NCI-H526 (cell line): ENCODE measurements at regions not wholly inside any gene's neighbourhood (a gene's known extent, or its start where the extent isn't known, plus 50 kb on each side); places are given as distances from the start of the nearest gene placed in this dataset.
"Not testable (repeated sequence)": the region's sequence is repeated elsewhere in the genome, so short reads cannot be mapped to it uniquely, and the experiment has no call there.

Experiments used
- DNase-seq, 2 experiments: peaks; one replicate each; lab custom pipeline; 2025; lab: John Stamatoyannopoulos, UW

- no peak for DNase-seq
Observed at GRCh38 chr22:27311698-27312550, 489.6 kb downstream of the MN1 start.

DNA sequence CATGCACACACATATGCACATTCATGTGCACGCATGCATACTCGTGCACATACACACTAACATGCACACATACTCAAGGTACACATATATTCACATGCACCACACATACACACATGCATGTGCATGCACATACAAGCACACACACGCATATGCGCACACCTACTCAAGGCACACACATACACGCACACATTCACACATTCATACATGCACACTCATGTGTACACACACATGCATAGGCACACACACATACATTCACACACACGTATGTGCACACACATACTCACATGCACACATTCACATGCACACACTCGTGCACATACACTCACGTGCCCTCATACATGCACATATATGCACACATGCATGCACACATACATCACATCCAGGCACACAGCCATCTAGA, 489.0 kb downstream of the MN1 start:
- DNase-seq, result no peak

DNA sequence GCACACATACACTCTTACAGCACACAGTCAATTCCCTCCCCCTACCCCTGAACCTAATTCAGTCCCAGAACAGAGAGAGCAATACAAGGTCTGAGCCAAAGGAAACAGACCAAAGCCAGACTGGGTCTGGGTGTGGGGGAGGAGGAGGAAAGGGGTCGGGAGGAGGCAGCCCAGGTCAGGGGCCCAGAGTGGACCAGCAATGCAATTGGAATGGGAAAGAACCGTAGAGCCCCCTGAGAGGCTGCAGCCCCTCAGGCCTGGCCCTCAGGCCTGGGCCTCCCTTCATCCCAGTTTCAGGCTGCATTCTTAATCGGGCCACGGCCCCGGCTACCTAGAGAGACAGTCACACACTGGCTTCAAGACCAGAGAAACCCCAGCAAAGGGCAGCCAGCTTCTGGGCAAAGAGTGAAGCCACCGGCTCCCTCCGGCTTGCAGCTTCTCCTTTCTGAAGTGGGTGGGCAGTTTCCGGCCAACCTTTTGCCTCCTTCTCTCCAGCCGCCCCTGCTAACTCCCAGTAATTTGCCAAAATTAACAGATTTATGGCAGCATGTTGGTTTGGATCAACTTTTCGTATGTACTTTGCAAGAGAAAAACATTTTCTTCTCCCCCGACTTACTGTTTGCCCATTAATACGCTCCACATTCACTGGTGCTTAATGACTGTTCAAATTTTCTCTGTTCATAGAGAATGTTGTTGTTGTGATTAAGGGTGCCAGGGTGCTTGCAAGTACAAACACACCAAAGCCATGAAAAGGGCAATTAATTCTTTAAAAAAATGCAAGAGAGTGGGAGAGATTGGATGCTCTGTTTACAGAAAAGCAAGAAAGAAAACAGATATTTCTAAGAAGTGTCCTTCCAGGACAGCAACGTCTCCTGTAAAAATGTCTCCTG, 488.3 kb downstream of the MN1 start:
- no peak for DNase-seq

DNA sequence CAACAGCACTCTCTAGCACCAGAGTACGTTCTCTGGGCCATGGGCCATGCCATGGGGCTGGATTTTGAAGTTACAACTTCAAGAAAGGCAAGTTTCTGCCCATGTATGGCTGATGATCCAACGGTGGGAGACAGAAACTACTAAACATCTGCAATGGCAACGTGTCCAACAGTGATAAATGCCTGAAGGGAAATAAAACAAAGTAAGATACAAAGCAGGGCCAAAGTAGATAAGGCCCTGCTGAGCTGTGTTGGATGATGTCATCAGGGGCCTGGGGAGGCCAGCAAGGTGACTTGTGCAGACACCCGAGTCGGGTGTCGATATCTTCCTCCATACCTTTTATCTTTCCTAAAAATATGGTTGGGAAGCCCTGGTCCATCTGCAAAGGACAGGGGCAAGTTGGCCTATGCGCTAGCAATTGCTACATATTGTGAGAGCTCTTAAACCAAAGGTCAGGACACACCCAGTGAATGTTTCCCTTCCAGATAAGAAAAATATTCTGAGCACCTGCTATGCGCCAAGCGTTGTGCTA, 487.2 kb downstream of the MN1 start:
- no peak for DNase-seq

GRCh38 chr22:27315833-27316232, 485.7 kb downstream of the MN1 start:
- no peak for DNase-seq

DNA sequence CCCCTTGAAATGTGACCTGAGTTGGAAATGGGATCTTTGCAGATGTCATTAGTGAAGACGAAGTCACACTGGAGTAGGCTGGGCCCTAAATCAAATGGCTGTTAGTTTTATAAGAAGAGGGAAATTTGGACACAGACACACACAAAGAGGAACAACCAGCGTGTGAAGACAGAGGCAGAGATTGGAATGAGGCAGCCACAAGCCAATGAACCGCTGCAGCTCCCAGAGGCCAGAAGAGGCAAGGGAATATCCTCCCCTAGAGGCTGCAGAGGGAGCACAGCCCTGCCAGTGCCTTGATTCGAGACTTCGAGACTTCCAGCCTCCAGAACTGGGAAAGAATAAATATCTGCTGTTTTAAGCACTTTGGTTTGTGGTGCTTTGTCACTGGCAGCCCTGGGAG, 484.5 kb downstream of the MN1 start:
- peak in 1 of 2 experiments; percentile 7 for DNase-seq

- no peak for DNase-seq
Observed at GRCh38 chr22:27317971-27318428, 483.6 kb downstream of the MN1 start.

GRCh38 chr22:27318516-27318915, 483.0 kb downstream of the MN1 start:
- peak; percentile 62 to 71 for DNase-seq

GRCh38 chr22:27323661-27324060, 477.9 kb downstream of the MN1 start:
- DNase-seq, result peak in 1 of 2 experiments; percentile 49

- not testable (repeated sequence) for DNase-seq
Observed at GRCh38 chr22:27324908-27325307, 476.6 kb downstream of the MN1 start.

DNA sequence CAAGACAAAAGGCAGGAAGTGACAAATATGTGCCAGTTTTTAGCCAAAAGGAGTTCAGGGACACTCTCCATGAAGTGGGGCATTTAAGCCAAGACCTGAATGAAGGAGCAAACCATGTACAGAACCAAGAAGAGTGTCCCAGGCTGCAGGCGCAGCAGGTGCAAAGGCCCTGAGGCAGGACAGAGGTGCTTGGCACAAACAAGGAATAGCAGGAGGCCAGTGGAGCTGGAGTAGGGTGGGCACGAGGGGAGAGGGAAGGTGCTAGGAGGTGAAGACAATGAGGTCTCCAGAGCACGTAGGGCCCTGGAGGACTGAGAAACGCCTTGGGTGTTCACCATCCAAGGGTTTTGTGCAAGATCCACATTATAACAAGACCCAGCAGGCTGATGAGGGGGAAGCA, 474.1 kb downstream of the MN1 start:
- no peak for DNase-seq

- DNase-seq, result no peak
Observed at GRCh38 chr22:27327981-27328721, 473.4 kb downstream of the MN1 start.

DNA sequence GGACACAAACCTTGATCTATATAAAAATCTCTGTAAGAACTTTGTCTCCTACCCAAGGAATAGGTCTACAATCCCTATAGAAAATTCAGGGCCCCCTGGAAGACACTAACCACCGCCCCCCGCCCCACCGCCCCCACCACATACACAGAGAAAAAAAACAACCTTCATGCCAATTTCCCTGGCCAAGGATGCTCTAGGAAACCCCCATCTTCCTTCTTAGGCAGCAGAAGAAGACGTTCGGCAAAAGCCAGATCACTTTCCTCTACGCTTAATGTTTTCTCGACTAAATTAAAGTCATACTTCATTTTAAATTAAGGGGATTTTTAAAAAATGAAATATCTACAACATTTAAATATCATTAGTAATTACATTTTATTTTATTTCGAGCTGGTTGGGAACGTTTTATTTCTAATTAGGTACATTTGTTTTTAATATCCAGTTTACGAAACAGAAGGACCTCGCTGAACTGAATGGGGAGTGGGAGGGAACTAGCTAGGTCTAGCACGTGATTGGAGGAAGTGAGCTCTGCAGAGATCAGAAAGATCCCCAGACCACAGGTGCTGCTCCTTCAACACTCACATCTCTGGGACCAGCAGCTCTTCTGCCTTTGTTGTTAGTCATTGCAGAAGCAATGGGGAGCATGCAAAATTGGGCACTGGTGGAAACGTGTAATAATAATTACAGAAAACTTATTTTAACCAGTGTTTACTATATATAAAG, 472.3 kb downstream of the MN1 start:
- DNase-seq, result no peak

- DNase-seq, result no peak
Observed at GRCh38 chr22:27329966-27330645, 471.4 kb downstream of the MN1 start.

DNA sequence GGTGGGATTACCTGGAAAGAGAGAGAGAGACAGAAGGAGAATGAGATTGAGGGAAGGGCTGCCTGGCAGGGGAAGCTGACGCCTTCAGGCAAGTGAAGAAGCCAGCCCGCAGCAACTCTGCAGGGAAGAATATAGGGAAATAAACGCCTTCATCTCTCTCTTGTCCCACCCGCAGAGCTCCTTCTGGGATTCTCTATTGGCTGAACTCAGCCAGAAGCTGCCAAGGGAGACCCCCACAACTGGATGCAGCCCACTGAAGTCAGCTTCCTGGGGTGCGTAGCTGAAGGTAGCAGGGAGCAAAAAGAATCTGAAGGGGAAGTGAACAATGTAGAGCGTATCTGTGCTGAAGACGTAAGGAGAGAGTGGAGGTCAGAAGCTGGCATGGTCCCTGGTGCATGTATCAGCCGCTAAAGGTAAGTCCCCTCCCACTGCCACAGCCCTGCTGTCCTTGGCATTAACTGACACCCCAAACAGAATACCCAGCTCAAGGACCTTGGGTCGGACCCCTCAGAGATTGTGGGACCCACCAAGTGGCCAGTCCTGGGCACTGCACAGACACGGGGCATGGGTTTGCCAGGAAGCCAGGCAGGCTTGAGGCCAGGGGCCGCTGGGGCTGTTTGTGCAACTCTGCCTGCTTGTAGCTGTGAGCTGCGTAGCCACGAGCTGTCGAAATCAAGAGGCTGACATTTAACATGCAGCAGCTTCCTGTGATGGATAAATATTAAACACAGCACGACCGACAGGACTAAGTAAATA, 469.9 kb downstream of the MN1 start:
- peak; percentile 24 to 39 for DNase-seq

DNA sequence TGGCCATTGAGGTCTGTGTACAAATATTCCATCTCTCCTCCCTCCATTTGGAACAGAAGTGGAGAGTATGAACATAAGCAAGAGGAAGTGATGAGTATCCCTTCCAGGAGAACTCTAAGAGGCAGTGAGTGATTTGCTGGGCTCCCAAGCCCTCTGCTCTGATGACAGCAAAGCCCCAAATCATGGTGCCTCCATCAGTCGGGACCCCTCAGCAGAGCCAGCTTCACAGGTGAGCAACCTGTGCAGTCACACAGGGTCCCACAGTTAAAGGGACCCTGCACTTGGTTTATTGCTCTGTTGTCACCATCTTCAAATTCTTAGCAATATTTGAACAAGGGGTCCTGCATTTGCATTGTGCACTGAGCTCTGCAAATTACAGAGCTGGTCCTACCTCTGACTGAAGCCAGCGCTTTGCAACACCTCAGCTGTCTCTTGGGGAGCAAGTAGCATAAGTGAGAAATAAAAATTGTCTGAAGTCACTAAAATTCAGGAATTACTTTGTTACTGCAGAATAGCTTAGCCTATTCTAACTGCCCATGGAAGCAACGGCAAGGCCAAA, 466.4 kb downstream of the MN1 start:
- no peak for DNase-seq

DNA sequence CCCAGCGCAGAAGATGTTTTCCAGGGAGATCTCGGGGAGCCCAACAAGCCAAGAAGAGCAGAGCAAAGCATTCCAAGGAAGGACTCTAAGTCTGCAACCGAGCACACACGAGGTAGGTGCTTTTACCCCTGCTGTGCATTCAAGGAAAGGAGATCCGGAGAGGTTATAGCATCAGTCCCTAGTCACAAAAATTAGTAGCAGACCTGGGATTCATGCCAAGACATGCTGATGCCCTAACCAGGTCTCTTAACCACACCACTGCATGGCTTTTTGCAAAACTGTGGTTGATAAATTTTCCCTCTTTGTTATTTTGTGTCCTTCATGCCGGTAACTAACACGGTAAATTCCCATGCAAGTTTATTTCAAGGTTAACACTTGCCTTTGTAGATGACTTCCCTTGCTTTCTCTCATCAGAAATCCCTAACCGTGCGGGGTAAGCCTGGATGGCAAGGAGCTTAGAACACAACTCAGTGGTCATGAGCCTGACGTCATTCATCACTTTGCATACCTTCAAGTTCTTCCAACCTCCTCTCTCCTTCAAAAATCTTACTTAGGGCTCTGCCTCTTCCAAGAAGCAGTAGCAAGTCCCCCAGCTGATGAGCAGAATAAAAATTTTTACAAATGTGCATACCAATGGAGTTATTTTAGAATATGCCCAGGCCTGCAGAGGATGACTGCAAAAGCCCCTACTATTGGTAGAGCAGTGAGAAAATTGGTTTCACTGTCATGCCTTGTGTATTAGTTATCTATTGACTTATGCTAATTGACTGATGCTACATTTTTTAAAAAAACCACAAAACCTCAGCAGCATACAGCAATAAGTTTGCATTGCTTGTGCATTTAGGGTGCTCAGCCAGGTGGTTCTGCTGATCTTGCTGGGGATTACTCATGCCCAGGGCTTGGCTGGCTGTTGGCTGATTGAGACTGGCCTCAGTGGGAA, 465.1 kb downstream of the MN1 start:
- DNase-seq, result no peak

DNA sequence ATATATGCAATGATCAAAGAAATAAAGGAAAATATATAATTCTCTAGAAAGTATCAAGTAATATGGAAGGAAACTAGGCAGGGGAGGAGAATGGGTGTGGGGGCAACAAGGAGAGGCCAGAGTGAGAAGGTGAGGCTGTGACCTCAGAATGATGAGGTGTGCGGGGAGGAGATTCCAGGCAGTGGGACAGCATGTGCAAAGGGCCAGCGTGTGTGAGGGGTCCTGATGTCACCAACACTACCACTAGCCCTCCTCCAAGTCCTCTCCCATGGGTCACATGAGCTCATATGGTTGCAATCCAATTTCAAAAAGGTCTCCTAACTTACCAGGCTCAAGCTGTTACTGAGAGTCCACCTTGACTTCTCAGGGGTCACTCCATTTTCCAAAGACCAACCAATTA, 463.9 kb downstream of the MN1 start:
- no peak for DNase-seq
